MG63 (cell line): ENCODE measurements at regions not wholly inside any gene's neighbourhood (a gene's known extent, or its start where the extent isn't known, plus 50 kb on each side); places are given as distances from the start of the nearest gene placed in this dataset.

Experiments used
- DNase-seq: peaks from one replicate; pipeline ENCODE4 v3.0.0-alpha.2; 2020
- H3K27me3 ChIP-seq: fragments of 250-450 bp; sonication (Bioruptor Pico); 2 replicates; pipeline ENCODE4 v1.5.1; 2020; ENCODE audit warnings: mild to moderate bottlenecking, moderate library complexity
- H3K36me3 ChIP-seq: fragments of 250-450 bp; sonication (Bioruptor Pico); 2 replicates; pipeline ENCODE4 v1.5.1; 2020; ENCODE audit warnings: mild to moderate bottlenecking, moderate library complexity
- H3K4me3 ChIP-seq: fragments of 250-450 bp; sonication (Bioruptor Pico); 2 replicates; pipeline ENCODE4 v1.5.1; 2020; ENCODE audit warnings: mild to moderate bottlenecking, moderate library complexity
- H3K9me3 ChIP-seq: fragments of 250-450 bp; sonication (Bioruptor Pico); 2 replicates; pipeline ENCODE4 v1.5.1; 2020; ENCODE audit warnings: mild to moderate bottlenecking, moderate library complexity

GRCh38 chr2:207459990-207460757, 69.6 kb upstream of the CREB1 start:
- no peak for DNase-seq
- no peaks in the 10 kb centered on the region for H3K27me3 ChIP-seq

GRCh38 chr2:207463433-207463832, 66.3 kb upstream of the CREB1 start:
- H3K27me3 ChIP-seq = no peaks in the 10 kb centered on the region
- H3K36me3 ChIP-seq = no peaks in the 10 kb centered on the region
- peak; percentile 60 for DNase-seq
- no peaks in the 10 kb centered on the region for H3K9me3 ChIP-seq
- no peak overlapping the region for H3K4me3 ChIP-seq

More at GRCh38 chr2:207459990-207460757, 69.6 kb upstream of the CREB1 start:
- Histone ChIP-seq H3K4me3 (no peak overlapping the region), H3K9me3 (no peaks in the 10 kb centered on the region), H3K36me3 (no peaks in the 10 kb centered on the region)

- DNase-seq = no peak
- no peak overlapping the region for H3K4me3 ChIP-seq
- no peaks in the 10 kb centered on the region for H3K36me3 ChIP-seq
- no peaks in the 10 kb centered on the region for H3K9me3 ChIP-seq
- H3K27me3 ChIP-seq = no peaks in the 10 kb centered on the region
Observed at GRCh38 chr2:207464007-207464406, 65.8 kb upstream of the CREB1 start.

GRCh38 chr2:207465894-207466293, 63.9 kb upstream of the CREB1 start:
- DNase-seq = no peak
- Histone ChIP-seq H3K36me3 (no peaks in the 10 kb centered on the region), H3K4me3 (no peak overlapping the region), H3K27me3 (no peaks in the 10 kb centered on the region), H3K9me3 (no peaks in the 10 kb centered on the region)

- no peak for DNase-seq
- H3K4me3 ChIP-seq = no peak overlapping the region
- H3K27me3 ChIP-seq = no peaks in the 10 kb centered on the region
- no peaks in the 10 kb centered on the region for H3K9me3 ChIP-seq
- no peaks in the 10 kb centered on the region for H3K36me3 ChIP-seq
Observed at GRCh38 chr2:207467716-207468347, 61.9 kb upstream of the CREB1 start.

- H3K9me3 ChIP-seq = no peaks in the 10 kb centered on the region
- no peak for DNase-seq
- no peaks in the 10 kb centered on the region for H3K36me3 ChIP-seq
- no peaks in the 10 kb centered on the region for H3K27me3 ChIP-seq
- no peak overlapping the region for H3K4me3 ChIP-seq
Observed at GRCh38 chr2:207468488-207468887, 61.3 kb upstream of the CREB1 start.

- no peak for DNase-seq
- no peaks in the 10 kb centered on the region for H3K36me3 ChIP-seq
- no peaks in the 10 kb centered on the region for H3K9me3 ChIP-seq
- no peaks in the 10 kb centered on the region for H3K27me3 ChIP-seq
- no peak overlapping the region for H3K4me3 ChIP-seq
Observed at GRCh38 chr2:207469451-207469850, 60.3 kb upstream of the CREB1 start.

GRCh38 chr2:207469943-207470729, 59.6 kb upstream of the CREB1 start:
- no peak overlapping the region for H3K4me3 ChIP-seq
- H3K9me3 ChIP-seq = no peaks in the 10 kb centered on the region
- DNase-seq = no peak
- H3K36me3 ChIP-seq = no peaks in the 10 kb centered on the region
- no peaks in the 10 kb centered on the region for H3K27me3 ChIP-seq

- H3K4me3 ChIP-seq = no peak overlapping the region
- no peak for DNase-seq
- no peaks in the 10 kb centered on the region for H3K9me3 ChIP-seq
- no peaks in the 10 kb centered on the region for H3K36me3 ChIP-seq
- no peaks in the 10 kb centered on the region for H3K27me3 ChIP-seq
Observed at GRCh38 chr2:207471261-207471660, 58.5 kb upstream of the CREB1 start.

- Histone ChIP-seq H3K9me3 (no peaks in the 10 kb centered on the region), H3K27me3 (no peaks in the 10 kb centered on the region), H3K36me3 (no peaks in the 10 kb centered on the region), H3K4me3 (no peak overlapping the region)
- no peak for DNase-seq
Observed at GRCh38 chr2:207472343-207473048, 57.3 kb upstream of the CREB1 start.

GRCh38 chr2:207473049-207473930, 56.5 kb upstream of the CREB1 start:
- peak; percentile 53 for DNase-seq
- Histone ChIP-seq H3K9me3 (no peaks in the 10 kb centered on the region), H3K27me3 (no peaks in the 10 kb centered on the region), H3K36me3 (no peaks in the 10 kb centered on the region), H3K4me3 (no peak overlapping the region)

- Histone ChIP-seq H3K36me3 (no peaks in the 10 kb centered on the region), H3K9me3 (no peaks in the 10 kb centered on the region), H3K4me3 (no peak overlapping the region), H3K27me3 (no peaks in the 10 kb centered on the region)
- no peak for DNase-seq
Observed at GRCh38 chr2:207473931-207474235, 55.9 kb upstream of the CREB1 start.

GRCh38 chr2:207474863-207475485, 54.8 kb upstream of the CREB1 start:
- no peaks in the 10 kb centered on the region for H3K36me3 ChIP-seq
- no peak overlapping the region for H3K4me3 ChIP-seq
- no peaks in the 10 kb centered on the region for H3K9me3 ChIP-seq
- DNase-seq = no peak
- no peaks in the 10 kb centered on the region for H3K27me3 ChIP-seq

- no peaks in the 10 kb centered on the region for H3K36me3 ChIP-seq
- no peak for DNase-seq
- no peaks in the 10 kb centered on the region for H3K9me3 ChIP-seq
- no peak overlapping the region for H3K4me3 ChIP-seq
- H3K27me3 ChIP-seq = no peaks in the 10 kb centered on the region
Observed at GRCh38 chr2:207475546-207475945, 54.2 kb upstream of the CREB1 start.

GRCh38 chr2:207477896-207478295, 51.9 kb upstream of the CREB1 start:
- no peaks in the 10 kb centered on the region for H3K36me3 ChIP-seq
- no peaks in the 10 kb centered on the region for H3K9me3 ChIP-seq

GRCh38 chr2:207478572-207478971, 51.2 kb upstream of the CREB1 start:
- Histone ChIP-seq H3K36me3 (no peaks in the 10 kb centered on the region), H3K4me3 (no peak overlapping the region), H3K9me3 (no peaks in the 10 kb centered on the region), H3K27me3 (no peaks in the 10 kb centered on the region)
- no peak for DNase-seq

More at GRCh38 chr2:207477896-207478295, 51.9 kb upstream of the CREB1 start:
- Histone ChIP-seq H3K27me3 (no peaks in the 10 kb centered on the region), H3K4me3 (no peak overlapping the region)
- no peak for DNase-seq
